Keratinocyte (primary cell): ENCODE measurements at regions not wholly inside any gene's neighbourhood (a gene's known extent, or its start where the extent isn't known, plus 50 kb on each side); places are given as distances from the start of the nearest gene placed in this dataset.

Experiments used
- DNase-seq: peaks from one replicate; pipeline ENCODE4 v3.0.0-alpha.2; 2011; ENCODE audit warnings: low read depth, missing footprints, low spot score
- FAIRE-seq: peaks from 2 replicates; lab custom pipeline; 2011; peaks lifted over from hg19 to GRCh38; lab: Jason Lieb, UNC
- H2AFZ ChIP-seq: 2 replicates; pipeline ENCODE4 v1.6.0; 2012; ENCODE audit warnings: low read length, control low read depth, inconsistent platforms; ENCODE audit not compliant: control insufficient read depth
- H3K27ac ChIP-seq: 2 replicates; pipeline ENCODE4 v1.5.1; 2011; ENCODE audit warnings: low read length; ENCODE audit not compliant: control insufficient read depth, insufficient read depth
- H3K27me3 ChIP-seq: 3 replicates; pipeline ENCODE4 v1.6.0; 2011; ENCODE audit warnings: low read length; ENCODE audit not compliant: control insufficient read depth, insufficient read depth; ENCODE audit errors: extremely low read depth
- H3K36me3 ChIP-seq, 2 experiments: 2 replicates in 1 of 2; 3 replicates in 1 of 2; pipeline ENCODE4 v1.5.1; 2011; ENCODE audit warnings: low read length in 2 of 2, mild to moderate bottlenecking in 1 of 2; ENCODE audit not compliant: control insufficient read depth in 2 of 2, insufficient read depth in 2 of 2; ENCODE audit errors: extremely low read depth in 1 of 2
- H3K4me1 ChIP-seq: 3 replicates; pipeline ENCODE4 v1.5.1; 2011; ENCODE audit warnings: low read length; ENCODE audit not compliant: control insufficient read depth, insufficient read depth; ENCODE audit errors: extremely low read depth
- H3K4me2 ChIP-seq: 3 replicates; pipeline ENCODE4 v1.6.0; 2011; ENCODE audit warnings: low read depth, low read length; ENCODE audit not compliant: control insufficient read depth, insufficient read depth; ENCODE audit errors: extremely low read depth
- H3K4me3 ChIP-seq, 3 experiments: fragments of 200-600 bp in 1 of 3; sonication (generic) in 1 of 3; 2 replicates in 2 of 3; 3 replicates in 1 of 3; pipeline ENCODE4 v1.5.1; 2011 to 2016; ENCODE audit warnings: low read length in 3 of 3, mild to moderate bottlenecking in 3 of 3, control low read depth in 2 of 3, inconsistent platforms in 1 of 3, low read depth in 1 of 3, mixed read lengths in 1 of 3, mixed run types in 1 of 3, moderate library complexity in 1 of 3; ENCODE audit not compliant: control insufficient read depth in 2 of 3, insufficient read depth in 2 of 3; ENCODE audit errors: extremely low read depth in 1 of 3
- H3K79me2 ChIP-seq: 2 replicates; pipeline ENCODE4 v1.6.0; 2012; ENCODE audit warnings: low read length; ENCODE audit not compliant: control insufficient read depth, insufficient read depth
- H3K9ac ChIP-seq: 3 replicates; pipeline ENCODE4 v1.6.0; 2011; ENCODE audit warnings: low read length; ENCODE audit not compliant: control insufficient read depth, insufficient read depth; ENCODE audit errors: extremely low read depth
- H3K9me1 ChIP-seq: 3 replicates; pipeline ENCODE4 v1.6.0; 2011; ENCODE audit warnings: low read length; ENCODE audit not compliant: control insufficient read depth, insufficient read depth; ENCODE audit errors: extremely low read depth
- H3K9me3 ChIP-seq: 2 replicates; pipeline ENCODE4 v1.5.1; 2012; ENCODE audit warnings: low read depth, low read length; ENCODE audit not compliant: control insufficient read depth
- H4K20me1 ChIP-seq: 3 replicates; pipeline ENCODE4 v1.6.0; 2011; ENCODE audit warnings: low read length; ENCODE audit not compliant: control insufficient read depth, insufficient read depth; ENCODE audit errors: extremely low read depth
- EZH2 ChIP-seq: IDR thresholded peaks from one replicate; pipeline ENCODE4 v1.6.1; 2012; ENCODE audit warnings: inconsistent platforms, mild to moderate bottlenecking, low read length, moderate library complexity
- dilution Hi-C: fragments of 300-500 bp; cut with MboI; formaldehyde crosslinking; loops from one replicate; pipeline ENCODE4 v1.7.0; 2020; ENCODE audit warnings: low sequenced_read_pairs; ENCODE audit not compliant: extremely low pct_ligation_motif_present
- TF ChIP-seq, protein P1 (sequence below), 3 experiments: IDR thresholded peaks in 1 of 3; conservative IDR thresholded peaks in 1 of 3; optimal IDR thresholded peaks in 1 of 3; 2 replicates in 2 of 3; 3 replicates in 1 of 3; pipeline versions ENCODE3 to v1.5.1; 2011; ENCODE audit warnings: low read length in 3 of 3, mild to moderate bottlenecking in 3 of 3, moderate library complexity in 2 of 3, control low read depth in 1 of 3, inconsistent platforms in 1 of 3; ENCODE audit not compliant: insufficient read depth in 2 of 3; ENCODE audit errors: extremely low read depth in 1 of 3

DNA sequence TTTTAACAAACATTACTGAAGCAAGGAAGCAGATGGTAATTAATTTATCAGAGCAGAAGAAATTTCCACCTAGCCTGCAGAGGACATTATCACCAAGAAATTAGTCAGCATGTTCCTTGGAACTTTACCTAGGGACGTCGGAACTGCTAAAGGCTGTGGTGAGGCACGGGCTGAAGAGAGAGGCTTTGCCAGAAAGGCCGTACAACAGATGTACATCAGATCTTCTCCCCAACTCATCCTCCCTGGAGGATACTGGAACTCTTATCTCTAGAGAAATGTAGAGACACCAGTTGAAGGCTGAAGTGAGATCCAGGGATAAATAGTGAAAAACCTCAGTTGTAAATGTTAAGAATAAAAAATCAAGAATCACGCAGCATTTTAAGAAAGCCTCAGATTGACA, 257.1 kb downstream of the SAMD5 start:
- dilution Hi-C loops = no loop called here
- no peak overlapping the region for H2AFZ ChIP-seq
- no peaks in the 10 kb centered on the region for H3K4me1 ChIP-seq
- no peak overlapping the region for H3K4me2 ChIP-seq
- no peak overlapping the region for H3K9ac ChIP-seq
- no peak overlapping the region for H3K27ac ChIP-seq
- no peak for DNase-seq
- no peak for FAIRE-seq
- no peaks in the 10 kb centered on the region for H3K9me3 ChIP-seq
- H3K4me3 ChIP-seq = no peak overlapping the region
- no peak for TF ChIP-seq EZH2
- TF ChIP-seq, protein P1, sequence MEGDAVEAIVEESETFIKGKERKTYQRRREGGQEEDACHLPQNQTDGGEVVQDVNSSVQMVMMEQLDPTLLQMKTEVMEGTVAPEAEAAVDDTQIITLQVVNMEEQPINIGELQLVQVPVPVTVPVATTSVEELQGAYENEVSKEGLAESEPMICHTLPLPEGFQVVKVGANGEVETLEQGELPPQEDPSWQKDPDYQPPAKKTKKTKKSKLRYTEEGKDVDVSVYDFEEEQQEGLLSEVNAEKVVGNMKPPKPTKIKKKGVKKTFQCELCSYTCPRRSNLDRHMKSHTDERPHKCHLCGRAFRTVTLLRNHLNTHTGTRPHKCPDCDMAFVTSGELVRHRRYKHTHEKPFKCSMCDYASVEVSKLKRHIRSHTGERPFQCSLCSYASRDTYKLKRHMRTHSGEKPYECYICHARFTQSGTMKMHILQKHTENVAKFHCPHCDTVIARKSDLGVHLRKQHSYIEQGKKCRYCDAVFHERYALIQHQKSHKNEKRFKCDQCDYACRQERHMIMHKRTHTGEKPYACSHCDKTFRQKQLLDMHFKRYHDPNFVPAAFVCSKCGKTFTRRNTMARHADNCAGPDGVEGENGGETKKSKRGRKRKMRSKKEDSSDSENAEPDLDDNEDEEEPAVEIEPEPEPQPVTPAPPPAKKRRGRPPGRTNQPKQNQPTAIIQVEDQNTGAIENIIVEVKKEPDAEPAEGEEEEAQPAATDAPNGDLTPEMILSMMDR (optimal IDR thresholded peaks at IDR 0.05 in 1 of 3, IDR thresholded peaks at IDR 0.05 in 1 of 3, conservative IDR thresholded peaks at IDR 0.05 in 1 of 3; ENCODE audit: extremely low read depth in 1 of 3, insufficient read depth in 2 of 3, low read length in 3 of 3) = no peak
- H3K79me2 ChIP-seq = no peaks in the 10 kb centered on the region
- no peaks in the 10 kb centered on the region for H3K9me1 ChIP-seq
- no peaks in the 10 kb centered on the region for H3K36me3 ChIP-seq
- H3K27me3 ChIP-seq = no peaks in the 10 kb centered on the region
- no peaks in the 10 kb centered on the region for H4K20me1 ChIP-seq

DNA sequence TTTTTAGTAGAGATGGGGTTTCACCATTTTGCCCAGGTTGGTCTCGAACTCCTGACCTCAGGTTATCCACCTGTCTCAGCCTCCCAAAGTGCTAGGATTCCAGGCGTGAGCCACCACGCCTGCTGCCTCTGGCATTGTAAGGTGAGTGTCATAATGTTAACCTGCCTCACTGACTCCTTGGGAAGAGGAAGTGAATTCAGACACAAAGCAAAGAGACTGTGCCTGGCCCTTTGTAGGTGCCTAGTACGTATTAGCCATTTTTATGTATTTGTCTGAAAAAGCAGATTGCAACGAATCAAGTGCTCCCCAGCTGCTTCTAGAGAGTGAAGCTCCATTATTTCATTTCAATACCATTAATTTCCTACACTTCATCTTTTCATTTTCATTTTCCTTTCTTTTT, 260.5 kb downstream of the SAMD5 start:
- Histone ChIP-seq H3K4me2 (no peak overlapping the region), H3K27ac (no peak overlapping the region)
- no peak for FAIRE-seq

More for the DNA sequence above, 260.5 kb downstream of the SAMD5 start:
- H3K9ac ChIP-seq = no peak overlapping the region
- no peaks in the 10 kb centered on the region for H3K36me3 ChIP-seq
- H3K9me3 ChIP-seq = no peaks in the 10 kb centered on the region
- DNase-seq = no peak
- no peak overlapping the region for H3K4me3 ChIP-seq
- dilution Hi-C loops = no loop called here
- no peaks in the 10 kb centered on the region for H3K9me1 ChIP-seq
- no peak overlapping the region for H2AFZ ChIP-seq
- H3K27me3 ChIP-seq = no peaks in the 10 kb centered on the region
- H4K20me1 ChIP-seq = no peaks in the 10 kb centered on the region
- H3K4me1 ChIP-seq = no peaks in the 10 kb centered on the region
- no peak for TF ChIP-seq EZH2
- TF ChIP-seq, protein P1 (optimal IDR thresholded peaks at IDR 0.05 in 1 of 3, IDR thresholded peaks at IDR 0.05 in 1 of 3, conservative IDR thresholded peaks at IDR 0.05 in 1 of 3; ENCODE audit: extremely low read depth in 1 of 3, insufficient read depth in 2 of 3, low read length in 3 of 3) = no peak
- no peaks in the 10 kb centered on the region for H3K79me2 ChIP-seq
